VCaP (cell line): ENCODE measurements at regions not wholly inside any gene's neighbourhood (a gene's known extent, or its start where the extent isn't known, plus 50 kb on each side); places are given as distances from the start of the nearest gene placed in this dataset.

Experiments
- H3K27ac ChIP-seq: fragments of 450-650 bp; 2 replicates; pipeline ENCODE4 v1.5.1; 2017
- TF ChIP-seq, protein P1 (sequence below): fragments of 450-650 bp; conservative IDR thresholded peaks from 2 replicates; pipeline ENCODE4 v1.5.1; 2017; ENCODE audit warnings: mild to moderate bottlenecking, moderate library complexity

DNA sequence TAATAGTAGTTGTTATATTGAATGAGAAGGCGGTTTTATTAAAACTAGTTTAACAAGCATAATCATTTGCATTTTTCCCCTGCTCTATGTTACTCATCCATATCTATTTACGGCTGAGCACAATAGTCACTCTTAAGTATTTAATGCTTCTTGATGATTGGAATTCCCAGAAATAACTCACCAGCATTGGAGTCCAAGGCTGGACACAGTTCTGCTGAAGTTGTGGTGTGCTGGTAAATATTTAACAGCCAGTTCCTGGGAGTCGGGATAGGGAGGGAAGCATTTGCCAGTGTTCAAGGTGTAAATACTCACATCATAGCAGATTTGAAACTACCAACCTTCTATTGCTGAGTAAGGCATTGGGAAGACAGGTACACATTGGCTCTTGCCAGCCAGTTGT is 315.1 kb downstream of the MTX2 start:
- TF ChIP-seq, protein P1, sequence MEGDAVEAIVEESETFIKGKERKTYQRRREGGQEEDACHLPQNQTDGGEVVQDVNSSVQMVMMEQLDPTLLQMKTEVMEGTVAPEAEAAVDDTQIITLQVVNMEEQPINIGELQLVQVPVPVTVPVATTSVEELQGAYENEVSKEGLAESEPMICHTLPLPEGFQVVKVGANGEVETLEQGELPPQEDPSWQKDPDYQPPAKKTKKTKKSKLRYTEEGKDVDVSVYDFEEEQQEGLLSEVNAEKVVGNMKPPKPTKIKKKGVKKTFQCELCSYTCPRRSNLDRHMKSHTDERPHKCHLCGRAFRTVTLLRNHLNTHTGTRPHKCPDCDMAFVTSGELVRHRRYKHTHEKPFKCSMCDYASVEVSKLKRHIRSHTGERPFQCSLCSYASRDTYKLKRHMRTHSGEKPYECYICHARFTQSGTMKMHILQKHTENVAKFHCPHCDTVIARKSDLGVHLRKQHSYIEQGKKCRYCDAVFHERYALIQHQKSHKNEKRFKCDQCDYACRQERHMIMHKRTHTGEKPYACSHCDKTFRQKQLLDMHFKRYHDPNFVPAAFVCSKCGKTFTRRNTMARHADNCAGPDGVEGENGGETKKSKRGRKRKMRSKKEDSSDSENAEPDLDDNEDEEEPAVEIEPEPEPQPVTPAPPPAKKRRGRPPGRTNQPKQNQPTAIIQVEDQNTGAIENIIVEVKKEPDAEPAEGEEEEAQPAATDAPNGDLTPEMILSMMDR = no peak
- no peak overlapping the region for H3K27ac ChIP-seq

DNA sequence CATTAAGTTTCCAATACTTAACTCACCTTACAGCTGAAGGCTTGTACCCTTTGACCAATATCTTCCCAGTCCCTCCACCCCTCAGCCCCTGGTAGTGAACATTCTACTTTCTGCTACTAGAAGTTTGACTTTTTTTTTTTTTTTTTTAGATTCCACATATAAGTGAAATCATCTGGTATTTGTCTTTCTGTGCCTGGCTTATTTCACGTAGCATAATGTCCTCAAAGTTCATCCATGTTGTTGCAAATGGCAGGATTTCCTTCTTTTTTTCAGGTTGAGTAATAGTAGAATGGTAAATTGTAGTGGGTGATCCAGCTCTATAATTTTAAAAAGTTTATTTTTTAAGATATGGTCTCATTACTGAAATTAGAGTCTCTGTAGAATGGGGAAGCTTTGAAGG is 316.0 kb downstream of the MTX2 start:
- no peak overlapping the region for H3K27ac ChIP-seq
- TF ChIP-seq, protein P1 = no peak

DNA sequence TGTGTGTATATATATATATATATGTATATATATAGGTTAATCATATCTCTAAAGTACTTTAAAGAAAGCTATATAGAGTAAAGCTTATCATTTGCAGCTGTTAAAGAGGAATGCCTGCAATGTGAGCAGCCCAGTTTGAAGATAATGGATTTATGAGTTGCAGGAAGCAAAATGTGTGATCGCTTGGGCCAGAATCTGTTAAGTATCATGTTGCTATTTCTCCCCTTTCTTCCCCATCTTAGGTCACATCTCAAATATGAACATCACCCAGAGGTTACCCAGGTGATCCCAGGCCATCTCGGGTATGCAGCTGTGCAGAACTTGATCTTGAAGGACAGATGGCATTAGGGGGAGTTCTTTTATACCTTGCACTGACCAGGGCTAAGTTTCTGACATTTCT is 316.5 kb downstream of the MTX2 start:
- no peak overlapping the region for H3K27ac ChIP-seq
- TF ChIP-seq, protein P1 = no peak

DNA sequence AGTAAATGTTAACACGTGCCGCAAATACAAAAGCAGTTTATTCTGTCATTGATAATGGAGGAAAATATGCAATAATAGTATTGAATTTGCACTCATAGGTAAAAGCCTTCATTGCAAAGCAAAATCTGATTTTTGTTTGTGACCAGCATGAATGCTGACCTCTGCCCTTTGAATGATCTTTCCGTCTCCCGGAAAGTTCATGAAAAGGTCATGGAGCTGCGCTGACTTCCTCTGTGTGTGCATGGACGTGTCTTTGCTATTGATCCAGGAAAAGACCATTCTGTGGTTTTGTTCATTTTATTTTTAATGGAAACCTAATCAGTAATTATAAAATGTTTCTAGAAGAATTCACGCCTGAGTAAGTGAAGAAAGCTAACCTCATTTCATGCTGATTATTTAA is 320.0 kb downstream of the MTX2 start:
- no peak overlapping the region for H3K27ac ChIP-seq
- TF ChIP-seq, protein P1 = no peak

DNA sequence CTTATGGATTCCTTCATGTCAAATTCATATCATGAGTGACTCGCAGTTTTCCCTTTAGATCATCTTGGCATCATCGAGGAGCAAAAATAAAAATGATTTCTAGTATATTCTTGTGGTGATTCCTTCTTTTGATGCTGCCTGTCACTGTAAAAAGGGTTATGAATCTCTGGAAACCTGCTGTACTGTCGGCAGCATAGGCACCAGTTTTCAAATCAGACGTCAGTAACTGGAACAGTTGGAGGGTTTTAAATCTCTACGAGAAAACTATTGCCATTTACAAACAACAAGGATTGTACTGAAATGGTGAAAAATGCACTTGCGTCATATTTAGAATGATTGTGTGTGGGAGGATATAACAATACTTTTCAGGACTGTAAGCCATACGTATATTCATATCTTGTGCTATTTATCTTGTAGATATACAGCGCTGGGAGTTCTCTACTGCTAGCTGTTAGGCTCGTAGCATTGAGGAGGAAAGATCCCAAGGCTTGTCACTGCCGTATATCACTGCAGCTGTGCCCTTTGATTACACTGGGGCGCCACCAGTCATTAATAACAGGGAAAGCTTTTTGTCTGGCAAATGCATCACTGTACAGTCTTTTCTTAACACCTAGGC is 320.7 kb downstream of the MTX2 start:
- no peak overlapping the region for H3K27ac ChIP-seq
- TF ChIP-seq, protein P1 = no peak

DNA sequence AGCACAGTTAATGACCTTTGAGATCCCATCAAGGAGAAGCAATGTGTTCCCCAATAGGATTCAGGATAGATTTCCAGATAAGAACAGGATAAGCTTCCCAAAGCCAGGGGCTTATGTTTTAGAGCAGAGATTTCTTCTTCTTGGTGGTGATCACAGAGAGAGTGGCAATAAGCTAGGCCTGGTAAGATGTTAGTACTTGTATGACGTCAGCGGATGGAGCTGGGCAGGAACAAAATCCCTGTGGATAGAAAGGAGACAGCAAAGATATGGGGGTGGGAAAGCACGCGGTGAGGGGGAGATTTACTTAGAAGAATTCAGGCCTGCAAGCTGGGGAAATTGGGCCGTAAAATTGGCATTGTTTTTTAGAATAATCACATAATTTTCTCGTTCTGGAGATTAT is 323.0 kb downstream of the MTX2 start:
- no peak overlapping the region for H3K27ac ChIP-seq
- TF ChIP-seq, protein P1 = no peak

DNA sequence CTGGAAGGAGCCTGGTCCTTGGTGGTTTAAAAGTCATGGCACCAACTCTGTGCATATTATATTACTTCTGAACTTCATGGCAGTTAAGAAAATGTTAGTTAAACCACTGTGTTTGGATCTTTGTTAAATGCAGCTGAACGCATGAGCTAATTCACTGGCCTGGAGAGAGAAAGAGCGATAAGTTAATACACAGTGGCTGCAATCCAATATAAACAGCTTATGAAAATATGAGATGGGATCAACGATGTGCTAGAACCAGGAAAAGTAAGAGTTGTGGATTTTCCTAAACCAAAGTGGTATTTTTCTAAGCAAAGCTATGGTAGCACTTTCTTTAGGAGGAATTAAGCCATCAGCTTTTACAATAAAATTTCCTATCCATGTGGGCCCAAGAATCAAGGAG is 326.7 kb downstream of the MTX2 start:
- TF ChIP-seq, protein P1 = no peak

DNA sequence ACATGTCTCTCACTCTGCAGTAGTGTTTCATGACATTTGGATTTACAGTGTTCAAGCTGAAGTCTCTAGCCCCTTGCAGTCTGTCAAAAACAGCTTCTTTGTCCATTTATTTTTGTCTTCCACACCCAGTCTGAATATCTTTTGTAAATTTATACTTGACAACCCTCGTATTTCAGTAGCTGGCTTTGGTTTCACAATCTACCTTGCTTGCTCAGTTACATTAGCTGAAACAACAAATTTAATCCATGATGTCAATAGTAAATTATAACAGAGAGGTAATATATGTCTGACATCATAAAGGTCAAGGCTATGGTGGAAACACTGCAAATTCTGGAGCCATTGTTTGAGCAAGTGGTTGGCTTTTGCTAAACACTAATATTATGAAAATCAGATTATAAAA is 328.7 kb downstream of the MTX2 start:
- no peak overlapping the region for H3K27ac ChIP-seq
- TF ChIP-seq, protein P1 = no peak

More for the DNA sequence above, 326.7 kb downstream of the MTX2 start:
- H3K27ac ChIP-seq = no peak overlapping the region
